ENCODE measurements at regions not wholly inside any gene's neighbourhood (a gene's known extent, or its start where the extent isn't known, plus 50 kb on each side); places are given as distances from the start of the nearest gene placed in this dataset.

GRCh38 chrX:121592884-121593283, 545.5 kb downstream of the GLUD2 start:
- TF ChIP-seq POLR2A (IDR thresholded peaks at IDR 0.05; ENCODE audit: low read depth, low read length) (no peak), POLR2AphosphoS5 (IDR thresholded peaks at IDR 0.05; ENCODE audit: low read depth, low read length) (no peak), TAF1 (IDR thresholded peaks at IDR 0.05; ENCODE audit: low read depth, low read length) (no peak), PAX5 (IDR thresholded peaks at IDR 0.05; ENCODE audit: insufficient read depth, low read length, severe bottlenecking) (no peak)
